Mucosa of gallbladder (tissue), 1 donor: ENCODE measurements at regions not wholly inside any gene's neighbourhood (a gene's known extent, or its start where the extent isn't known, plus 50 kb on each side); places are given as distances from the start of the nearest gene placed in this dataset.

ENCODE experiments used
- DNase-seq: peaks from one replicate; pipeline ENCODE4 v3.0.0-alpha.2; 2020; ENCODE audit warnings: low spot score
- donor health status: DM: no; HTN: no; CAD: no.

DNA sequence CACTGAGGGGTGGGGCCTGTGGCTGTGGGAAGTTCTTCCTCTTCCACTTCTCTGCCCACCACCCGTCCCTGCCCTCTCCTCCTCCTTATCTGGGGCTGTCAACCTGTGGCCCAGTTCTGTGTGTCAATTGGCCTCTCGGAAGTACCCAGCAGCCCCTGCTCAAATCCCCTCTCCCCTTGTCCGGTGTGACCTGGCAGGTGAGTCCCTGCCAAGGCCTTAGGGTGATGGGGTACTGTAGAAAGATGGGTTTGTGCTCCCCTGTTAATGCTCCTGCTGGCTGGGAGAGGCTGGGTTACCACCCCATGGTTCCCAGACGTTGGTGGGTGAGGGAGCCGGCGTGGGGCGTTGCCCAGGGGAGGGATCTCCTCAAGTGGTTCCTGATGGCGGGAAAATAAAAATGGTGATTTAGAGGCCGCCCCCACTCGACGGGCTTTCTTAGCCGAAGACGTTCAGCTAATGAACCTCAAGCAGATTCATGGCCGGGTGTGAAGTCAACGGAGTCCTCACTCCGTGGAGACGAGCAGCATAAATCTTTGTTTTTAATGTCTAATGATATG is 141.2 kb downstream of the URI1 start:
- no peak for DNase-seq

DNA sequence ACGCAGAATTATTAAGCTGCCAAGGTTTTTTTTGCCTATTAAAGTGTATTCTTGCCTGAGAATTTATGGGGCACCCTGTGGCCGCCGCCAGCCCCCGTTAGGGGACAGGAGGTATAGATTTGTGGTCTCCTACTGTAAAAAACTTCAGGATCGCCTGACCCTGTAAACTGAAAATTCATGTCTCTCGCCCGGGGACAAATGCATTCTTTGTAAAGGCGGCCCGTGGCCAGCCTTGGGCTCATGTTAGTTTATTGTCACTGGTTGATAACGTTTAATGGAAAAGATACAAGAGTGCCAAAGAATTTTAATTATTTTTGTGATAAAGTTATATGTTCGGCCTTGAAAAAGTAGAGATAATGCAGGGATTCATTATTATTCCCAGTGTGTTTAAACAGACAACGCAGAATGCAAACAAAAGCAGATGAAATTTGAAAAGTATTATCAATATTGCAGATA is 141.7 kb downstream of the URI1 start:
- no peak for DNase-seq

DNA sequence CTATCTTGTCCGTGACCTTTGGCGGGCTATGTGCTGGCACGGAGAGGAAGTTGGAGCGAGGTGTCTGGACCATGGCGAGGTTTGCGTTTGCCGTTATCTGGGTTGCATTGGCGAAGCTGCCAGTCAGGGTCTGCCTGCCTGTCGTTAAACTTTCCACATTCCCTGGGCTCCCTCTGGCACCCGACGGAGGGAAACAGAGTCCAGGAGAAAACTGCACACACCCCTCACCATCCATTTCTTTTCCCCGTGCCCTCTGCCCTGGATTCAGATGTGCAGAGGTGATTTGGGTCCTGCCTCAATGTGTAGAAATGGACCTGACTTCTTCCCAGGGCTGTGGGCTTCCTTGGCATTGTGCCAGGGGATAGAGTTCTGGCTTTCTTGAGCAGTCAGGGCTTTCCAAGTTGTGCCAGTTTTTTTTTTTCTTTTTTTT is 142.4 kb downstream of the URI1 start:
- no peak for DNase-seq

DNA sequence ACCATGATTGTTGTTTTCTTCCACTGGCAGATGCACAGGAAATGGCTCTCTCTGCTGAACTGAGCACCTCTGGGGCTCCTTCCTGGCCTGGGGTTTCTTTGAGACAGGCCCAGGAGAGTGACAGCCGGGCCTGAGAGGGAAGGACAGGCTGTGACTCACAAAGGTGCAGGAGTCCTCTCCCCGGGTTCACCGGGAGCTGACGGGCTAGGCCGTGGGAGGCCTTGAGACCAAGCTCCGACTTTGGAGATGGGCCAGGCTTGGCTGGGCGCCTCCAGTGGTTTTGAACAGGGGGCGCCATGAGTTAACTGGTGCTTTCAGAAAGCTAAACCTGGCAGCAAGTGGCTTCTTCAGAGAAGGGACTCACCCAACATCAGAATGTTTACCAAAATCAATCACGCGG is 143.4 kb downstream of the URI1 start:
- DNase-seq: no peak

DNA sequence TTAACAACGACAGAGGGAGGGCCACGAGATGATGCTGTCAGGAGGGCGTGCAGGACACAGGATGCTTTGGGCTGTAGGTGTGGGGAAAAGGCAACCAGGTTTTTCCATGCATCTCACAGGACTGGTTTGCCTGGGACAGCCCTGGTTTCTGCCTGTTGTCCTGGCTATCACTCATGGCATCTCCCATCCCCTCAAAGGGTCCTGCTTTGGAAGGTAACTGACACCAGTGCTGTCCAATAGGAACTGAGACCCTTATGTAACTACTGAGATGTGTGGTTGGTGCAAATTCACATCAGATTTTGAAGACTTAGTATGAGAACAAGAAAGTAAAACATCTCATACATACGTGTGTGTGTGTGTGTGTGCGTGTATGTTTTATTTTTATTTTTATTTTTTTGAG is 144.2 kb downstream of the URI1 start:
- no peak for DNase-seq

DNA sequence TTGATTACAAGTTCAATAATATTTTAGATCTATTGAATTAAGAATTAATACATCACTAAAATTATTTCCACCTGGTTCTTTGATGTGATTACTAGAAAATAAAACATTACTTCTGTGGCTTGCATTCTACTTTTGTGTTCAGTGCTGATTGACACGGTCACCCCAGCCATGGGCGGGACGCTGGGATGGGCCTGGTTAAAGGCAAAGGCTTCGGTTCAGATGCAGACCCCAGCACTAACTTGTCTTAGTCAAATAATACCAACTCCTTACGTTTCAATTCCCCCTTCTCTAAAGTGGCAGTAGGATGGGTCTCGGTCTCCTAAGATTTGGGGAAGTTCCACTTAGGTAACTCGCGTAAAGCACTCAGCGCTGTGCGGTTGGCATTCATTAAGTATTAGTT is 144.9 kb downstream of the URI1 start:
- no peak for DNase-seq

DNA sequence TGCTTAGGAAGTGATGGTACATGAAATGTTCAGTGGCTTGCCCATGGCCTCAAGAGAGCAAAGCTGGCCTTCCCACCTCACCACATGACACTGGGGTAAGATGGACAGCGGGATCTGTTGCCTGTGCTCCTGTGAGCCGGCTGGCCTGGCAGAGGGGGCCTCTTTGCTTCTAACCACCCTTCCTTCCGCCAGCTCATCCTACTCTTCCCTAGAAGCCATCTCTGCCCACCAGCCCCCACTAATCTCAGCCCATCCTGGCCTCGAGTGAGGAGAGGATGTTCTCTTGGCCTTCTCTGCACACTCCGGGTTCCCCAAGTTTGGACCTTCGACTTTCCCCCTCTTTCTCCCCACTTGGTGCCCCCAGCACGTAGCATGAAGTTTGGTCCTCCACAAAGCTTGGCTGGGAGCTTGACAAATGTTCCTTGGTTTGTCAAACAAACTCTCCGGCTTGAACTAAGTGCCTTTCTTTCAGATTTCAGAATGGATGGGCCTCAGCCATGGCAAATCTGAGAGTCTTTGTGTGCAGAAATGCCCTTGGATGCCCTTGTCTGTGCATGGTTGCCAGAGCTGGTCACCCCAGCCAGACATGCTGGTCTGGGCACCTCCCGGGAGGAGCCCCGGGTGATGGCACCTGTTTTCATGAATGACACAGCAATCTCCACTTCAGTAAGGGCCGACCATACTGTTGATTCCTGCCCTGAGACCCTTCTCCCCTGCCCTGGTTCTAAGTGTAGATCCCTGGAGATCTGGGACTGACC is 145.5 kb downstream of the URI1 start:
- DNase-seq: no peak

DNA sequence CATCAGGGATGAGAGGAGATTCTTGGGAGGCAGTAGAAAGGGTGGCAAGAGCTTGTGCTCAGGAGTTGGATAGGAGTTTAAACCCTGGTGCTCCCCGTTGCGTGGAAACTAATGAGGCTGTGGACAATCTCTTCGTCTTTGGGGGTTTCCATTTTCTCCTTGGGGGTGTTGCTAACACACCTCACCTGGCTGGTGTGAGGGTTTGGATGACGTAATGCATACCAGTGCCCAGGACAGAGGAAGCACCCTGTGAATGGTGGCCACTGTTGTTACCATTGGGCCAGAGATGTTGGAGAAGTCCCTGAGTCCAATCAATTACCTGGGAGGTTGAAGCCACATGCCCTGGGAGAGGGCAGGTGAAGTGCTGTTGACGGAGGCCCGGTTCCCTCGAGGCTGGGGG is 146.5 kb downstream of the URI1 start:
- DNase-seq: no peak

DNA sequence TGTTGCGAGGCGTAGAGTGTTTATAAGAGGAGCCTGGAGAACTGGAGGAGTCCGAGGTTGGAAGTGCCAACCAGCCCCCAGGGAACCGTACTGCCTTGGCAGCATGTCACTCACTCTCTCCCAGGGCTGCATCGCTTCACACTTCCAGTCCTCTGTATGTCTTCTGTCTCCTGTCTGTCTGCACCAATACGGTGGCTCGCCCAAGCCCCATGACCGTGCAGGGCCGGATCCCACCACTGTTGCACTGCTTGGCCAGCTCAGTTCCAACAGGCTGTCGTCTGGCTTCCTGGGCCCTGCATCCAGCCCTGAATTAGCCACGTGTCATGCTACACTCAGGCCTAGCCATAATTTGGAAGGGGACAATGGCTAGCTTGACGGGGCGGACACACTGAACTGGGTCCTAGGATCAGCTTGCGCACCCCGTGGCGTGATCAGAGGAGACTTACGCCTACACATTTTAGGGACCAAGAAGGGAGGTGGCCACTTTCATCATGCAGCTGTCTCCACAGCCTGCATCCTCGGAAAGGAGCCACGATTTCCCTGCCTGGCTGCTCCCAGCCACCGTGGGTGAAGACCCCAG is 147.1 kb downstream of the URI1 start:
- no peak for DNase-seq

DNA sequence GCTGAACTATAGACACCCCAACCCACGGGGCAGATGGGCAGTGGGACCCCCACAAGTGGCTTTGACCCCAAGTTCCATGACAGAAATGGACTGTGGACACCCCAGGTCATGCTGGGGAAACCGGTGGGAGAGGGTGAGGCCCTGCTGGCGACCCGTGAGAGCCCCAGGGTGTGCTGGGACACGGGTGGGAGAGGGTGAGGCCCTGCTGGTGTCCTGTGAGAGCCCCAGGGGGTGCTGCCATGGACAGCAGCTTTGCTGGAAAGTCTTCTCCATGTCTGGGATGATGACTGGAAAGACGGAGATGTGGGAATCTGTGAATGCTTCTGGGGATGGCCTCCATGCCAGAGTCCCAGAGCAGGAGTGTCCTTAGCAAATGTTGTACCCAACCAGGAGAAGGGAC is 148.4 kb downstream of the URI1 start:
- no peak for DNase-seq

DNA sequence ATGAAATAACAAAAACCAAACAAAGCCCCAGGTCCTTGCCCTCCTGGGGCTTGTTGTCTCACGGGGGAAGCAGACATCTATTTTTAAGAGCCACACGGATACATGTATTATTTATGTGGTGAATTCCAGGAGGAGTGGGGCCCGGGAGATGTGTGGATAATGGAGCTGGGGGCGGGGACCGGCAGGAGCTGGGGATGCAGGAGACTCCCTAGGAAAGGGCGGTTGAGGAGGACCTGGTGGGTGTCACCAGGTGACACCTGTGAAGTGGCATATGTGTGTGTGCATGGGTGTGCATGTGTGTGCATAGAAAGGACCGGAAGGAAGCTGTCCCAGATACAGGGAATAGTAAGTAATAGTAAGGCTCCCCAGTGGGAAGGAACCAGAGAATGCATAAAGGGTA is 148.9 kb downstream of the URI1 start:
- DNase-seq: no peak

DNA sequence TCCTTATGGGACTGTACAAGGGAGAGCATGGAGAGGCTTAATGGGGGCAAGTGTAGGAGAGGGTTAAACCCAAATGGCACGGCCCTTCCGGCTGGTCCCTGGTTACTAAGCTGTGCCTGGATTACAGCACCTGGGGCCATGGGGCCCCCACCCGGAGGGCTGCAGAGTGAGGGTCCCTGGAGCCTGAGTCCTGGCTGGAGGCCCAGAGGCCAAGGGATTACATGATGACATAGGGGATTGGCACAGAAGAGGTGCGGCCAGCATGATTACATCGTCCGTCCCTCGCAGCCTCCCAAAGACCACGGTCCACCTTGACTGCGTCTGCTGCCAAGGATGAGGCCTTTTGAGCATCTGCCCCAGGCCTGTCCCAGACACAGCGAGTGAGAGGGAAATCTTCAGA is 149.4 kb downstream of the URI1 start:
- no peak for DNase-seq

DNA sequence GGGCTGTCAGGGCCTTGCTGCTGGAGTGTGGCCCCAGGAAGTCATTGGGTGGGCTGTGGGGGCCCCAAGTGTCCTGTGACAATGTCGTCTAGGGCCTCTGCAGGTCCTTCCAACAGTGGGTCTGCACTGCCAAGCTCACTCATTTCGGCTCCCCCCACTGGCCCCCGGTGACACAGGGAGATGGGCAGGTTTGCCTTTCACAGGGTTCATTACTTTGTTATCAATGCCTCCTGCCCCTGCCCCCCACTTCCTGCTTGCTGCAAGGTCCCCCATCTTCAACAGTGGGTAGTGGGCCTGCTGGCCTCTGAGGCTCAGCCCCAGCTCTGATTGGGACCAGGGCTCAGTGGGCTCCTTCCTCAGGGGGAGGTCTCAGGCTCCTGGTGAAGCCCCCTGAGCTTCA is 149.8 kb downstream of the URI1 start:
- DNase-seq: no peak

DNA sequence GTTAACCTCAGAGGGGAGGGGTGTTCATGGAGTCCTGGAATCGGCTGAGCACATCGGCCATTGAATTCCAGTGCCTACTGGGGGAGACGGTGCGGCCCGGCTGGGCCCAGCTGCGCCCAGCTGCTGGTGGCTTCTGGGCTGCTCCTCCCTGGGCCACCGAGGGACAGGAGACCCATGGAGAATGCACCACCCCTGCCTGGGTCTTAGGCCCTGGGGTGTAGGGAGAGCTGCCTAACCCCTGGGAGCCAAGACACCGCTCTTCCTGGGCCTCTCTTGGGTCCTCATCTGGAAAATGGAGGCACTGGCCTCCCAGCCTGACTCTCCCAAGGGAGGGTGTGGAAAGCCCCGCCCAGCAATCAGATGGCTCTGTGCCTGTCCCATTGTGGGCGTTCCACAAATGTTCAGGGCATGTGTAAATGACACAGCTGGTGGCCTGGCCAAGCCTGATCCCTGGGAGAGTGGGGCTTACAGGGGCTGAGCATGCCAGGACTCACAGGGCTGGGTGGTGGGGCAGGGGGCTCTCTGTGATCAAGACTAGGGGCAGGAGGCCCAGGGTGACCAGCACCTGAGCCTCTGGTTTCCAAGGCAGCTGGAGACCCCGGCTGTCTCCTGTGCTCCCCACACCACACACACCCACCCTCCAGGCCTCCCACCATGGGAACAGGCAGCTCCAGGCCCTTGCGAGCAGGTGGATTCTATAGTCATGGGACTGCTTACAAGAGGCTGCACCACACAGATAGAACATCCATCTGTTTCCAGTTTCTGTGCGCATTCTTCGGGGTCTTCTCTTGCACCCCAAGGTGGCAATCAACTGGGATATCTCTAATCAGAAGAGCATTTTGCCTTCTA is 150.9 kb downstream of the URI1 start:
- DNase-seq: no peak

DNA sequence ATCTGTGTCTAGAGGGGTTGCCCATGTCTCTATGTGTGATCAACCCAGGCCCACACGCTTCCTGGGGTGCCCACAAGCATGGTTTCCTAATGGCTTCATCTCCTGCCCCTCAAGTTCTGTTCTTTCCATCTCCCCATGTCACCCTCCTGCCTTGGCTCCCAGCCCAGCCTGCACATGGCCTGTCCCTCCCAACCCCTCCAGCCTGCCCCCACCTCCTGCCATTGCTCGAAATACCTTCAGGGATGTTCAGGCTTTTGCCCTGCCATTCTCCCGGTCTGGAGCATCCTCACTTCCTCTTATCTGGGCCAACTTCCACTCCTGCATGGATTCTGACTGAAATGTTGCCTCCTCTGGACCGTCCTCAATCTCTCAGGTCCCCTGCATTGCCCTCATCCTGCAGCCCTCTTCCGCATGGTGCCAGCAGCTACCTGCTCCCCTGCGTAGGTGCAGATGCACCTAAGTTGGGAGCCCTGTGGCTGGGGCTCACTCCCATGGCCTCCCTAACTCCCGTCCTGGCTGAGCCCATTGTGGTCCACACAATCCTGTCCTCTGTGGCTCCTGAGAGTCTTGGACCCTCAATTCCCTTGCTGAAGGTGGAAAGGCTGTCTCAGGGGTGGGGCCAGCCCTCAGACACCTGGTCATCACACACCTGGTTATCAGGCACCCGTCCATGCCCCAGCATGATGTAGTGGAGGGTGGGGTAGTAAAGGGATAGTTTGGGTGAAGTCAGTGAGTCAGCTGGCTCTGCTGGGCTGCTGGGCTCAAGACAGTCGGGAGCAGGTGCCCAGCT is 152.1 kb downstream of the URI1 start:
- no peak for DNase-seq

DNA sequence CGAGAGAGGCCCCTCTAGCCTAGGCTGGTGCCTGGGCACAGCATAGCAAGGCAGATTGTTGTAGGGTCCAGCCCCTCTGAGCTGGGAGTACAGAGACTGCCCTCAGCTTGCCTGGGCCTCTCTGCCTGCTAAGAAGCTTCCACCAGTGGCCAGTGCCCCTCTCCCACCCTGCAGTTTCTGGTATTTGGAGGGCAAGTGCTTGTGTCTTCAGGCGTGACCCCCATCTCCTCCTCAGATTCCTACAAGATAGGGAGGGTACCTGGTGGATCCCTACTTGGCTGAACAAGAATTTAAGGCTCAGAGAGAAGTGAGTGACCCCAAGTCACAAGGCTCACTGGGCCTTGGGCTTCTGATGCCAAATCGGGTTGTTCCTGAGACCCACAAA is 152.7 kb downstream of the URI1 start:
- DNase-seq: no peak

DNA sequence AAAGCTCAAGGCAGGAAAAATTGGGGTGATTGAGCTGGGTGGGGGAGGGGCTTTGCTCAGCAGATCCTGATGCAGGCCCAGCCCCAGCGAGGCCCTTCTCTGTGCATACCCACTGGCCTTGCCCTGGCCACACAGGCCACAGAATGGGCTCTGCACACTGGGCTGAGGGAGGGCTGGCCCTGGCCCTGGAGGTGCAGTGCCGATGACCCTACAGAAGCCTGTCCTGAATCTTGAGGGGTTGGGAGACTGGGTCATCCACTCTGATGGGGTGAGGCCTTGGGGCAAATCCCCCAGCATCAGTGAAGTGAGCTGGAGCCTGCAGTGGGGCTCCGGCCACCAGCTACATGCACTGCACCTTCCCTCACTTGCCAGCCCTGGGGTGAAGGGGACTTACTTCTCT is 153.1 kb downstream of the URI1 start:
- no peak for DNase-seq

DNA sequence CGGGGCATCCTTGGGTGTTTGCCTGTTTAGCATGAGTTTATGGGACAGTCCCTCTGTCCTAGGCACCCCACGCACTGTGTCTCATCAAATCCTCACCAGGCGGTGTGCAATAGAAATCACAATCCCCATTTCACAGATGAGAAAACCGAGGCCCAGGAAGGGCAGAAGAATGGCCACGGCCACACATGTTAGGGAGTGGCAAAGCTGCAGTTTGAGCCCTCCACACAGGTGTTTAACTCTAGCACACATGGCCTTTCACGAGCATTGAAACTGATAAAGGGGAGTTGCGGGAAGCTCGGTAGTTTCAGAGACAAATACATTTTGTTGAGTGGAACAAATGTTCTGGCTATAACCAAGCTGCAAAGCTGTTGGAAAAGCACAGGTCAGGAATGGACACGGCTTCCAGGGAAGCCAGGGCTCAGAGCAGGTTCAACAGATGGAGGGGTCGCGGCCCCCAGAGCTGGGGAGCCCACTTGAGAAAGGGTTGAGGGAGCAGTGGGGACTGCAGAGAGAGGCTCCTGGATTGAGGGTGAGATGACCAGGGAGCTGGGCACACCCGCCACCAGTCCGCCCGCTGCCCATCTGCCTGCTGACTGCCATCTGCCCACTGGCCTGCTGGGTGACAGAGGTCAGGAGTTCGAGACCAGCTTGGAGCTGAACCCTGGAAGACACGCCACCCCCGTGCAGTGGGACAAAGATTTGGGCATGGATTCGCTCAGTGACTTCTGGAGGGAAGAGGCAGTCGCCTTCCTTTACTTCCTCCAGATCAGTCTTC is 154.7 kb downstream of the URI1 start:
- no peak for DNase-seq

DNA sequence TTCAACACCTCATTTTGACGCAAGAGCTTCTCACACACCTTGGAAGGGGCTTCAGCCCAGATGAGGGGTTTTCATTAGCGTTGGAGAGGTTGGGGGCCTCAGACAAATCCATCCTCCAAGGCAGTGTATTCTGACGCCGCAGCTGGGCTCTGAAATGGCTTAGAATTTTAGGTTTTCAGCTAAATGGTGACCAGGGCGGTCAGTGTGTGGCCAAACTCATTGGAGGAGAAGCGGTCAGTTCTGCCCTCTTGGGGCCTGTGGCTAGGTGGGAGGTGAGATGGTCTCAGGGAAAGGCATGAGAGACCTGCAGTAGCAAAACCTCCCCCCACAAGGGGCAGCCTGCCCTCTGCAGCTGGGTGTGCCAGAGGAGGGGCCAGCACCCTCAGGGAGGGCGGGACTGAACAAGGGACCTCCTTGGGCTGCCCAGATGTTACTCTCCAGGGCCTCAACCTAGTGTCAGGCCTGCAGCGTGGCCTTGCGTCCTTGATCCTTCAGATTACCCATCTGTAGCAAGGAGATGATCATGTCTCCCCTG is 155.8 kb downstream of the URI1 start:
- no peak for DNase-seq

DNA sequence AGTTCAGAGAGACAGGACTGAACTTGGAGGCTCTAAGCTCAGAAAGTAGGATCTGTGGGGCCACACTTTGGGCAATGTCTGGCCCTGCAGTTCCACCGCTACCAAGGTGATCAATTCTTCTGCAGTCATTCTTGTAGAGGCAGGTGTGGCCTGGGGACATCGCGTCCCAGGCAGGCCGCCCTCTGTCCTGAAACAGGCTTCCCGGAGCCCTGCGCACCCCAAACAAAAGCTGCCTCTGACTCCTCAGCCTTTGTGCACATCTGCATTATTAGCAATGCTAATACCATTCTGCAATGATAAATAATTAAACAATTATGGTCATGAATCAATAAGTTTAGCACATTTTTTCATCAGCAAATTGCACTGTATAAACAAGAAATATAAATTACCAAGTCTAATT is 160.2 kb downstream of the URI1 start:
- DNase-seq: no peak

DNA sequence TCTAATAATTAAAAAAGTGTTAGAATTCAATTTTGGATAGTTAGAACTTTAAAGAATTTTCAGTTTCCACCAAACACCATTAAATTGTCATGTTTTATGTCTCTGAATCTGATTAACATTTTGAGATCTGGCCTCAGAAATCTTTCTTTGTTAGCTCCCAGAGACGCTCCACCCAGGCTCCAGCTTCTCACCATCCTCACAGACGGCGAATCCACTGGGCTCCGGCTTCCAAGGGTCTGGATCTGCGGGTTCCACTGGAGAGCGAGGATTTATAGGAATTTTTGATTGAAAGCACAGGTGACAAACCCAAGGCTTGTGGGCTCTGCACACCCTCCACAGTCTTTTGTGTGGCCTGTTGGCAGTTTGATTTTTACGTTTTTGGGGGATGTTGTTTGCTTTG is 160.6 kb downstream of the URI1 start:
- DNase-seq: no peak
